Ishikawa (cell line): ENCODE measurements at regions not wholly inside any gene's neighbourhood (a gene's known extent, or its start where the extent isn't known, plus 50 kb on each side); places are given as distances from the start of the nearest gene placed in this dataset.
A peak's percentile ranks its signal among the peaks of the same experiment; 100 is the strongest.

Experiments used
- CEBPB ChIP-seq: IDR thresholded peaks from 2 replicates; pipeline ENCODE4 v1.6.1; 2012
- CREB1 ChIP-seq: IDR thresholded peaks from 2 replicates; pipeline ENCODE4 v1.6.1; 2012; ENCODE audit warnings: low read depth
- EGR1 ChIP-seq: IDR thresholded peaks from 2 replicates; pipeline ENCODE4 v1.6.1; 2012
- EP300 ChIP-seq: IDR thresholded peaks from 2 replicates; pipeline ENCODE4 v1.6.1; 2012; ENCODE audit warnings: borderline replicate concordance
- FOXM1 ChIP-seq: IDR thresholded peaks from 2 replicates; pipeline ENCODE4 v1.6.1; 2012; ENCODE audit warnings: low read depth, borderline replicate concordance
- MAX ChIP-seq: IDR thresholded peaks from 2 replicates; pipeline ENCODE4 v1.6.1; 2012
- NFIC ChIP-seq: IDR thresholded peaks from 2 replicates; pipeline ENCODE4 v1.6.1; 2012
- RAD21 ChIP-seq: IDR thresholded peaks from 2 replicates; pipeline ENCODE4 v1.6.1; 2012; ENCODE audit warnings: low read depth
- REST ChIP-seq: IDR thresholded peaks from 2 replicates; pipeline ENCODE4 v1.6.1; 2012; ENCODE audit warnings: low read depth, mild to moderate bottlenecking
- TAF1 ChIP-seq: IDR thresholded peaks from 2 replicates; pipeline ENCODE4 v1.6.1; 2012; ENCODE audit warnings: low read depth, mild to moderate bottlenecking
- TCF12 ChIP-seq: IDR thresholded peaks from 2 replicates; pipeline ENCODE4 v1.6.1; 2012; ENCODE audit warnings: low read depth
- TEAD4 ChIP-seq: IDR thresholded peaks from 2 replicates; pipeline ENCODE4 v1.6.1; 2012
- YY1 ChIP-seq: IDR thresholded peaks from 2 replicates; pipeline ENCODE4 v1.6.1; 2012; ENCODE audit warnings: low read depth
- ZBTB7A ChIP-seq: IDR thresholded peaks from 2 replicates; pipeline ENCODE4 v1.6.1; 2012; ENCODE audit warnings: low read depth
- TF ChIP-seq, protein P1 (sequence below): IDR thresholded peaks from 2 replicates; pipeline ENCODE4 v1.6.1; 2012

- TF ChIP-seq CEBPB (no peak), TCF12 (no peak), CREB1 (no peak), FOXM1 (no peak), MAX (no peak), REST (no peak), TAF1 (no peak), RAD21 (no peak), NFIC (no peak), EGR1 (no peak), TEAD4 (no peak), YY1 (no peak)
- TF ChIP-seq, protein P1, sequence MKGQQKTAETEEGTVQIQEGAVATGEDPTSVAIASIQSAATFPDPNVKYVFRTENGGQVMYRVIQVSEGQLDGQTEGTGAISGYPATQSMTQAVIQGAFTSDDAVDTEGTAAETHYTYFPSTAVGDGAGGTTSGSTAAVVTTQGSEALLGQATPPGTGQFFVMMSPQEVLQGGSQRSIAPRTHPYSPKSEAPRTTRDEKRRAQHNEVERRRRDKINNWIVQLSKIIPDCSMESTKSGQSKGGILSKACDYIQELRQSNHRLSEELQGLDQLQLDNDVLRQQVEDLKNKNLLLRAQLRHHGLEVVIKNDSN = no peak
These were observed 511.9 kb upstream of the CITED2 start for GRCh38 chr6:139886396-139886795.

DNA sequence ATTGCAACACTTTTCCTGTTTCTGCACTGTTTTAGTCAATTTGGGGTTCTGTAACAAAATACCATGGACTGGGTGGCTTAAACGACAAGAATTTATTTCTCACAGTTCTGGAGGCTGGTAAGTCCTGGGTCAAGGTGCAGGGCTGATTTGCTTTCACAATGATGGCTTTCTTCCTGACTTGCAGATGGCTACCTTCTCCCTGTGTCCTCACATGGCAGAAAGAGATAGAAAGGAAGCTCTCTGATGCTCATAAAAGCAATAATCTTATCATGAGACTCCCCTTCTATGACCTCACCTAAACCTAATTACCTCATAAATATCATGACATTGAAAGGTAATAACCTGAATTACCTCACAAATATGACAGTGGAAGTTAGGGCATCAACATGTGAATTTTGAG is 511.5 kb upstream of the CITED2 start:
- TF ChIP-seq ZBTB7A (no peak), CEBPB (no peak), NFIC (no peak), REST (no peak), CREB1 (no peak), MAX (no peak), RAD21 (no peak), TAF1 (no peak), TCF12 (no peak), EGR1 (no peak), FOXM1 (no peak), YY1 (no peak)
- TF ChIP-seq, protein P1 = no peak

DNA sequence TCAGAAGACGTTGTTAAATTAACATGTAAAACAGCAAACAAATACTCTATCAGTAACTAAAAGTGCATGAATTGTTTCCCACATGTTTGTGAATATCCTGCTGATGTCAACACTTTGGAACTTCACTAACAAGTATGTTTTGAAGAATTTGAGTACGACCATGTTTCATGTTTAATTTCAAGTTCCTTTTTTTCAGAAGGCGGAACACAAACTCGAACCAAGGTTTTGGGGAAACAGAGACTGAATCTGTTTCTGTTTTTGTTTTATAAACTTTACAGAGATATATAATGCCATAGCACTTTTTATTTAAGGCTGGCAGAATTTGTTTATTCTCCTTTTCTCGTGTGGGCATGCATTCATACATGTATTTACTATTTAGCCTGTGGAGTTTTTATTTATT is 509.3 kb upstream of the CITED2 start:
- TF ChIP-seq FOXM1 (no peak), YY1 (no peak), TAF1 (no peak), MAX (no peak), REST (no peak), TCF12 (no peak), CEBPB (no peak), TEAD4 (no peak), EGR1 (no peak), NFIC (no peak), ZBTB7A (no peak), RAD21 (no peak), CREB1 (no peak)
- TF ChIP-seq, protein P1 = no peak

GRCh38 chr6:139882977-139883728 is 508.7 kb upstream of the CITED2 start:
- TF ChIP-seq FOXM1 (no peak; the same call in 1 of the 2 replicates), MAX (0 out of 2 replicates have a peak, but pooled peaks have one; percentile 16), EP300 (peak; percentile 0; the same call in 1 of the 2 replicates), TEAD4 (peak; percentile 60)
